ENCODE measurements at regions not wholly inside any gene's neighbourhood (a gene's known extent, or its start where the extent isn't known, plus 50 kb on each side); places are given as distances from the start of the nearest gene placed in this dataset.

DNA sequence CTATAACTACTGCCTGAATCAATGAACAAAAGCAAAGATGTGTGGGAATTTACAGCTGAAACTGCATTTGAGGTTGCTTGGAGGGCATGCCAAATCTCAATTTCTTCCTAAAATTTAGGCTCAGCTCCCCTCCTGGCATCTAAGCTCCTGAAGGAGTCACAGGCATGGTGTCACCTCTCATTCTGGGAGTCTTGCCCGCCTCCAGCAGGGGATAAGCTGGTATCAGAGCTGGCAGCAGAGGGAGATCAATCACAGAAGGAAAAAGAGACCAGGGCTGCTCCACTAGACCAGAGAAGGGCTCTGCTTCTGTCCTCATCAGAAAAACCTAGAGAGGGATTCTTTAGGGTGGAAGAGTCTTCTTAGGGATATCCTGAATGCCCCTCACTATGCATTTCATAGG, 150.4 kb upstream of the SLC6A11 start:
- Histone ChIP-seq H3K27ac (no peak overlapping the region), H3K9me3 (no peaks in the 10 kb centered on the region), H3K36me3 (no peaks in the 10 kb centered on the region), H3K4me3 (no peak overlapping the region), H3K27me3 (peaks cover 64% of the 10 kb centered on the region), H3K4me1 (no peaks in the 10 kb centered on the region)
- TF ChIP-seq POLR2AphosphoS5 (IDR thresholded peaks at IDR 0.05) (no peak), EP300 (IDR thresholded peaks at IDR 0.05) (no peak), POLR2A (IDR thresholded peaks at IDR 0.05) (no peak)
- TF ChIP-seq, protein P1, sequence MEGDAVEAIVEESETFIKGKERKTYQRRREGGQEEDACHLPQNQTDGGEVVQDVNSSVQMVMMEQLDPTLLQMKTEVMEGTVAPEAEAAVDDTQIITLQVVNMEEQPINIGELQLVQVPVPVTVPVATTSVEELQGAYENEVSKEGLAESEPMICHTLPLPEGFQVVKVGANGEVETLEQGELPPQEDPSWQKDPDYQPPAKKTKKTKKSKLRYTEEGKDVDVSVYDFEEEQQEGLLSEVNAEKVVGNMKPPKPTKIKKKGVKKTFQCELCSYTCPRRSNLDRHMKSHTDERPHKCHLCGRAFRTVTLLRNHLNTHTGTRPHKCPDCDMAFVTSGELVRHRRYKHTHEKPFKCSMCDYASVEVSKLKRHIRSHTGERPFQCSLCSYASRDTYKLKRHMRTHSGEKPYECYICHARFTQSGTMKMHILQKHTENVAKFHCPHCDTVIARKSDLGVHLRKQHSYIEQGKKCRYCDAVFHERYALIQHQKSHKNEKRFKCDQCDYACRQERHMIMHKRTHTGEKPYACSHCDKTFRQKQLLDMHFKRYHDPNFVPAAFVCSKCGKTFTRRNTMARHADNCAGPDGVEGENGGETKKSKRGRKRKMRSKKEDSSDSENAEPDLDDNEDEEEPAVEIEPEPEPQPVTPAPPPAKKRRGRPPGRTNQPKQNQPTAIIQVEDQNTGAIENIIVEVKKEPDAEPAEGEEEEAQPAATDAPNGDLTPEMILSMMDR (IDR thresholded peaks at IDR 0.05): no peak
- ATAC-seq: no peak
- WGBS, 2 donors (ENCODE audit: low coverage in 1 of 2): 63% methylated on average over 1 of the region's 1 CpG; no CpG with 5 or more reads in 1 of the 2 donors

DNA sequence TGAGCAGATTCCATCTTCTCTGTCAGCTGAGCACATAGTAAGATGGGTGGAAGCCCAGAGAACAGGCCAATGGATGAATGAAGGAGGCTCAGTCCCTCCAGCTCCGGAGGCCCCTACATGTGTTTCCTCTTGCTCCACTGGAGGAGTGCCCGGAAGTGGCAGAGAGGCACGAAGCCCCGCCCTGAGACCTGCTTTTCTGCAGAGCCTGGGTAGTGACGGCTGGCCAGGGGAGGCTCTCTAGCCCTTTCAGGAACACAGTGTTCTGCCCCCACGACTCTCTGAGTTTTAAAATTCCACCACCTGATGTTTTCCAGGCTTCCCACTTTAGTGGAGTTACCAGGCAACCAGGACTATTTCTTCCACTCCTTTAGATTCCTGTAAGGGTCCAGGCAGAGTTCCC, 149.4 kb upstream of the SLC6A11 start:
- no peak for ATAC-seq
- H3K4me1 ChIP-seq: no peaks in the 10 kb centered on the region

DNA sequence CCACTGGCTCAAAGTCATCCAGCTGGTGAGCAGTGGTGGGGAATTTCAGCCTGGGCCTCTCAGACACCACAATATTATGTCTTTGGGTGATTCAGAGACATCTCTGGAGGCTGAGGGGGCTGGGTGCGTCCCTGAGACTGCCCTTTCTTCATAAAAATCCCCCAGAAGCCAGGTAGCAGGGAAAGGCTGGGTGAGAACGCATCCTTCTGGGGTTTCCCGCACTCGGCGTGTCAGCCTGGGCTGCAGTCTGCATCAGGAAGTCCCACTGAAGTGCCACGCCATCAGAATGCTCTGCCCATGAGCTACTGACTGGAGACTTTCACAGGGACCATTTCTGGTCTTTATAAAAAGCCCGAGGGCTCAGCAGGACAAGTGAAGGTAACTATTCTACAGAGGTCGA, 148.8 kb upstream of the SLC6A11 start:
- Histone ChIP-seq H3K36me3 (no peaks in the 10 kb centered on the region), H3K27me3 (peaks cover 64% of the 10 kb centered on the region), H3K4me3 (no peak overlapping the region), H3K9me3 (no peaks in the 10 kb centered on the region), H3K4me1 (no peaks in the 10 kb centered on the region), H3K27ac (no peak overlapping the region)
- ATAC-seq: no peak
- 40% methylated on average over 1 of the region's 8 CpGs for WGBS, 2 donors (ENCODE audit: low coverage in 1 of 2)
- TF ChIP-seq EP300 (IDR thresholded peaks at IDR 0.05) (no peak), POLR2AphosphoS5 (IDR thresholded peaks at IDR 0.05) (no peak), POLR2A (IDR thresholded peaks at IDR 0.05) (no peak)
- TF ChIP-seq, protein P1 (IDR thresholded peaks at IDR 0.05): no peak

More for the DNA sequence above, 149.4 kb upstream of the SLC6A11 start:
- no peaks in the 10 kb centered on the region for H3K9me3 ChIP-seq
- H3K36me3 ChIP-seq: no peaks in the 10 kb centered on the region
- TF ChIP-seq, protein P1 (IDR thresholded peaks at IDR 0.05): no peak
- TF ChIP-seq EP300 (IDR thresholded peaks at IDR 0.05): no peak
- no peak for TF ChIP-seq POLR2AphosphoS5 (IDR thresholded peaks at IDR 0.05)
- no peak for TF ChIP-seq POLR2A (IDR thresholded peaks at IDR 0.05)
- no peak overlapping the region for H3K27ac ChIP-seq
- 0 to 15% methylated on average over 1 to 5 of the region's 6 CpGs for WGBS, 2 donors (ENCODE audit: low coverage in 1 of 2)
- H3K4me3 ChIP-seq: no peak overlapping the region
- peaks cover 64% of the 10 kb centered on the region for H3K27me3 ChIP-seq

DNA sequence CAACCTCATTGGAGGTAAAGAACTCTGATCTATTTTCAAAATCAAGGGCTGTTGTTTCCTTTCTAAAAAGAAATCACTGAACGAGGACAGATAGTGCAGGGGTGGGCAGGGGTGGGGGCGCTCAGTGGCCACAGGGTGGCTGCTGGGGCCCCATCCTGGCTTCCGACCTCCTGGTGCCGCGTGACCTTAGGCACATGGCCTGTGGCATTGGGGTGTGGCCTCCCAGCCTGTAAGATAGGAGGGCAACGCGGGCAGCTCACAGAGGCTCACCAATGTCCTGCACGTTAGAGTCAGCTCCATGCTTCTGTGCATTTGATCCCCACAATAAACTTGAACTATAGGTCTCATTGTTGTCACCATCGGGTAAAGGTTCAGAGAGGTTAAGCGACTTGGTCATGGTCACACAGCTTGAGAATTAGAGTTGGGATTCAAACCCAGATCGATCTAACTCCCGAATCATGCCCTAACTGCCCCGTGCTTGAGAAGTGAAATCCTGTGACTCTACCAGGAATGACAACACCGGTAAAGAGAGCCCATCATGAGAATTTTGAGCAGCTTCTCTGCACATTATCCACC, 148.0 kb upstream of the SLC6A11 start:
- H3K4me3 ChIP-seq: no peak overlapping the region
- H3K27ac ChIP-seq: no peak overlapping the region
- no peaks in the 10 kb centered on the region for H3K4me1 ChIP-seq
- H3K36me3 ChIP-seq: no peaks in the 10 kb centered on the region
- H3K27me3 ChIP-seq: peaks cover 64% of the 10 kb centered on the region
- 89 to 95% methylated on average over 3 to 5 of the region's 14 CpGs for WGBS, 2 donors (ENCODE audit: low coverage in 1 of 2)
- H3K9me3 ChIP-seq: no peaks in the 10 kb centered on the region
- TF ChIP-seq POLR2A (IDR thresholded peaks at IDR 0.05): no peak
- TF ChIP-seq, protein P1 (IDR thresholded peaks at IDR 0.05): no peak
- no peak for TF ChIP-seq EP300 (IDR thresholded peaks at IDR 0.05)
- no peak for TF ChIP-seq POLR2AphosphoS5 (IDR thresholded peaks at IDR 0.05)
- no peak for ATAC-seq

DNA sequence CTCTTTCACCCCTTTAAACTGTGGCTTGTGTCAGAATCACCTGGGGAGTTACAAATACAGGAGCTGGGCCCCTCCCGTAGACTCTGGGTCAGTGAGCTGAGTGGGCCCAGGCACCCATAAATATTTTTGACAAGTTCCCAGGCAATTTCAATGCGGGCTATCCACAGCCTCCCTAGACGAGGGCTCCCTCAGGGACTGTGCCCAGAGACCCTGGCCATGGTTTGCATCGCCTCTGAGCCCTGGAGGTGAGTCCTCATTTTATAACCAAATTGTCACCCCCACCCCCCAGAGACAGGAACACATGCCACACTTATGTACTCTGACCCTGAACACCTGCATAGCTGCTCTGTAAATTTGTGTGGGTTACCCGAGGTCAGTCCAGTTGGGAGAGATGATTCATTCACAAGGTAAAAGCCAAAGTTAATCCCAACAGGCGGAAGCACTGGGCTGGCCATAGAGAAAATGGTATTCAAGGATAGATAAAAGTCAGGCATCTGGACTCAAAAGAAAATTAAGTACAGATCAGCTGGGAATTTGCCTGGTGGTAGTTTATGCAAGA, 146.5 kb upstream of the SLC6A11 start:
- no peaks in the 10 kb centered on the region for H3K9me3 ChIP-seq
- no peaks in the 10 kb centered on the region for H3K4me1 ChIP-seq
- no peak overlapping the region for H3K4me3 ChIP-seq
- H3K27ac ChIP-seq: no peak overlapping the region
- TF ChIP-seq EP300 (IDR thresholded peaks at IDR 0.05) (no peak), POLR2AphosphoS5 (IDR thresholded peaks at IDR 0.05) (no peak), POLR2A (IDR thresholded peaks at IDR 0.05) (no peak)
- TF ChIP-seq, protein P1 (IDR thresholded peaks at IDR 0.05): no peak
- no peak for ATAC-seq
- 60 to 81% methylated on average over 2 to 4 of the region's 6 CpGs for WGBS, 2 donors (ENCODE audit: low coverage in 1 of 2)
- peaks cover 49% of the 10 kb centered on the region for H3K27me3 ChIP-seq
- no peaks in the 10 kb centered on the region for H3K36me3 ChIP-seq

Data from gastroesophageal sphincter (tissue), 4 donors.